ENCODE measurements at regions not wholly inside any gene's neighbourhood (a gene's known extent, or its start where the extent isn't known, plus 50 kb on each side); places are given as distances from the start of the nearest gene placed in this dataset.

GRCh38 chr14:30125322-30125979 lies 197.8 kb upstream of the PRKD1 start:
- DNase-seq (ENCODE audit: low read depth), result no peak
- H3K4me3 ChIP-seq (ENCODE audit: low read depth, low read length), result no peak overlapping the region
- no peak for TF ChIP-seq CTCF (conservative IDR thresholded peaks at IDR 0.05; ENCODE audit: low read depth, low read length)

- H3K4me3 ChIP-seq (ENCODE audit: low read depth, low read length), result no peak overlapping the region
- TF ChIP-seq CTCF (conservative IDR thresholded peaks at IDR 0.05; ENCODE audit: low read depth, low read length), result no peak
- peak; percentile 10 for DNase-seq (ENCODE audit: low read depth)
Measured at GRCh38 chr14:30129807-30130206, 202.2 kb upstream of the PRKD1 start.

- no peak for TF ChIP-seq CTCF (conservative IDR thresholded peaks at IDR 0.05; ENCODE audit: low read depth, low read length)
- H3K4me3 ChIP-seq (ENCODE audit: low read depth, low read length), result no peak overlapping the region
- no peak for DNase-seq (ENCODE audit: low read depth)
Measured at GRCh38 chr14:30131581-30132097, 204.0 kb upstream of the PRKD1 start.

GRCh38 chr14:30132196-30132595 lies 204.5 kb upstream of the PRKD1 start:
- no peak overlapping the region for H3K4me3 ChIP-seq (ENCODE audit: low read depth, low read length)
- no peak for DNase-seq (ENCODE audit: low read depth)
- no peak for TF ChIP-seq CTCF (conservative IDR thresholded peaks at IDR 0.05; ENCODE audit: low read depth, low read length)

DNA sequence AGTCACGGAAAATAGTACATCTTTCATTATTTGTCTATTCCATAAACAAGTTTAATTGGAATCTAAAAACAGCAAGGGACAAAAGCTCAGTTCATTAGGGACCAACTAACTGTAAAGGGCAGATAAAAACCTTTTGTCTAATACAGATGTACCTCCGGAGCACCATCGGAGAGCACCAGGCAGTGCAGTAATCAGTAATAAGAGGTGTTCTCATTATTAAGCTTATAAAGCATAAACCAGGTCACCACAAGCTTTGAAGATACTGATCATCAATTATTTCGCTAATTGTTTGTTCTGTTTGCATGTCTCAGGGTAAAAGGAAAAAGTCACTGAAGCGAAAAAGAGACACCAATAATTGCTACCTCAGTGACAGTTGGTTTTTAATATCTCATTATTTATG lies 207.3 kb upstream of the PRKD1 start:
- TF ChIP-seq CTCF (conservative IDR thresholded peaks at IDR 0.05; ENCODE audit: low read depth, low read length), result no peak
- no peak for DNase-seq (ENCODE audit: low read depth)
- H3K4me3 ChIP-seq (ENCODE audit: low read depth, low read length), result no peak overlapping the region

DNA sequence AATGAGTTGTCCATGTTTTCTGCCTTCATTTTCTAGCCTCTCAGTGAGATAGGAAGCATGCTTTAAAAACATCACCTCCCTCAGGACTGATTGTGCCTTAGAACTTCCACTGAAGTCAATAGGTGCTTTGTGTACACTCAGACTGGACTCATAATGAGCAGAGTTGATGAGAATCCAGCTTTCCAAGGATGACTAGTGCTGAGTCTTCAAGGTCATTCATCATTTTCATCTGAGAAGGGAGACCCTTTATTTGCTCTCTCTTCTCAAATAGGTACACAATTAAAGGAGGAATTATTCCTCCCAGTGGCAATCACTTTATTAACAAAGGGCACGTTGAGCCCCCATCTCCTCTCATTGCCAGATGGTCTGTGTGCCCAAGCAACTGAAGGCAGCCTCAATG lies 210.9 kb upstream of the PRKD1 start:
- DNase-seq (ENCODE audit: low read depth), result no peak
- TF ChIP-seq CTCF (conservative IDR thresholded peaks at IDR 0.05; ENCODE audit: low read depth, low read length), result no peak
- H3K4me3 ChIP-seq (ENCODE audit: low read depth, low read length), result no peak overlapping the region

GRCh38 chr14:30142216-30142615 lies 214.6 kb upstream of the PRKD1 start:
- no peak for DNase-seq (ENCODE audit: low read depth)
- H3K4me3 ChIP-seq (ENCODE audit: low read depth, low read length), result no peak overlapping the region
- no peak for TF ChIP-seq CTCF (conservative IDR thresholded peaks at IDR 0.05; ENCODE audit: low read depth, low read length)

All from choroid plexus epithelial cell (primary cell).